ENCODE measurements at regions not wholly inside any gene's neighbourhood (a gene's known extent, or its start where the extent isn't known, plus 50 kb on each side); places are given as distances from the start of the nearest gene placed in this dataset.

- TF ChIP-seq, protein P1, sequence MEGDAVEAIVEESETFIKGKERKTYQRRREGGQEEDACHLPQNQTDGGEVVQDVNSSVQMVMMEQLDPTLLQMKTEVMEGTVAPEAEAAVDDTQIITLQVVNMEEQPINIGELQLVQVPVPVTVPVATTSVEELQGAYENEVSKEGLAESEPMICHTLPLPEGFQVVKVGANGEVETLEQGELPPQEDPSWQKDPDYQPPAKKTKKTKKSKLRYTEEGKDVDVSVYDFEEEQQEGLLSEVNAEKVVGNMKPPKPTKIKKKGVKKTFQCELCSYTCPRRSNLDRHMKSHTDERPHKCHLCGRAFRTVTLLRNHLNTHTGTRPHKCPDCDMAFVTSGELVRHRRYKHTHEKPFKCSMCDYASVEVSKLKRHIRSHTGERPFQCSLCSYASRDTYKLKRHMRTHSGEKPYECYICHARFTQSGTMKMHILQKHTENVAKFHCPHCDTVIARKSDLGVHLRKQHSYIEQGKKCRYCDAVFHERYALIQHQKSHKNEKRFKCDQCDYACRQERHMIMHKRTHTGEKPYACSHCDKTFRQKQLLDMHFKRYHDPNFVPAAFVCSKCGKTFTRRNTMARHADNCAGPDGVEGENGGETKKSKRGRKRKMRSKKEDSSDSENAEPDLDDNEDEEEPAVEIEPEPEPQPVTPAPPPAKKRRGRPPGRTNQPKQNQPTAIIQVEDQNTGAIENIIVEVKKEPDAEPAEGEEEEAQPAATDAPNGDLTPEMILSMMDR (conservative IDR thresholded peaks at IDR 0.05), result no peak
- H3K27ac ChIP-seq, result no peak overlapping the region
These were observed 569.3 kb downstream of the TBC1D22A start for GRCh38 chr22:47331750-47332149.

GRCh38 chr22:47329727-47330650 lies 567.5 kb downstream of the TBC1D22A start:
- TF ChIP-seq, protein P1 (conservative IDR thresholded peaks at IDR 0.05), result no peak
- H3K27ac ChIP-seq, result no peak overlapping the region

- H3K27ac ChIP-seq, result no peak overlapping the region
- TF ChIP-seq, protein P1 (conservative IDR thresholded peaks at IDR 0.05), result no peak
These were observed 566.2 kb downstream of the TBC1D22A start for GRCh38 chr22:47328550-47329243.

GRCh38 chr22:47327241-47327640 lies 564.8 kb downstream of the TBC1D22A start:
- H3K27ac ChIP-seq, result no peak overlapping the region

DNA sequence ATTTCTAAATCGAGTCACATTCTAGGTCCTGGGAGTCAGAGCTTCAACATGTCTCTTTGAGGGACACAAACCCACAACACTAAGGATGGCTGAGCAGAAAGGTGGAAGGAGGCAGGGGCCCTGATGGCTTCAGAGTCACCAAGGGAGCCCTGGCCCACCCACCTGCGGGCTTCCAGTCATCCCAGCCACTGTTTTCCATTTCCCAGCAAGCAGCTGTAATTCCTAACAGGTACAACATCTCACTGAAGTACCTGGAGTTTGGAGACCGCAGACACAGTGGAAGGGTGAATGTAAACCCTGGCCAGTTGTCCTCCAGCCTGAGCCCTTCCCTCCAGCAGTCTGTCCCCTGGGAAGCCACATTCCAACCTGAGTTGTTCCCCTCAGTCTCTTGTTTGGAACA lies 562.8 kb downstream of the TBC1D22A start:
- TF ChIP-seq, protein P1 (conservative IDR thresholded peaks at IDR 0.05), result no peak
- no peak overlapping the region for H3K27ac ChIP-seq

More at GRCh38 chr22:47327241-47327640, 564.8 kb downstream of the TBC1D22A start:
- TF ChIP-seq, protein P1 (conservative IDR thresholded peaks at IDR 0.05), result no peak

GRCh38 chr22:47324435-47324990 lies 562.1 kb downstream of the TBC1D22A start:
- H3K27ac ChIP-seq, result no peak overlapping the region
- TF ChIP-seq, protein P1 (conservative IDR thresholded peaks at IDR 0.05), result no peak

DNA sequence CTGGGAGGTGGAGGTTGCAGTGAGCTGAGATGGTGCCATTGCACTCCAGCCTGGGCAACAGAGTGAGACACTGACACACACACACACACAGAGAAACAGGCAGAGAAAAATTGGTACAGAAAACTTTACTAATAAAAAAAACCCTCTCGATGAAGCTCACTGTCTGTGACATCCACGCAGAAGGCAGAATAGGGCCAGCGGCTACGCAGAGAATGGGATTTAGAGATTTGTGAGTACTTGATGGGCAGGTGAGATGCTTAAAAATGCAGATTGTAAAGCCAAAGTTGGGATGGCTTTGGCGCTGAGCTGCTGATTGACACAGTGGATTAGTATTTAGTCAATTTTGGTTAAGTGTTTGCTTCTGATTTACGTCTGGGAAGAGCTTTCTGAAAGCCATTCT lies 561.1 kb downstream of the TBC1D22A start:
- TF ChIP-seq, protein P1 (conservative IDR thresholded peaks at IDR 0.05), result no peak
- H3K27ac ChIP-seq, result no peak overlapping the region

Measured in VCaP (cell line).